A549 (cell line): ENCODE measurements at regions not wholly inside any gene's neighbourhood (a gene's known extent, or its start where the extent isn't known, plus 50 kb on each side); places are given as distances from the start of the nearest gene placed in this dataset.

ENCODE experiments used
- CEBPB ChIP-seq, 2 experiments: fragments of >200 bp in 1 of 2; sonication (Bioruptor Twin) in 1 of 2; formaldehyde crosslinking in 1 of 2; IDR thresholded peaks; 2 replicates each; pipeline ENCODE4 v1.6.1; 2012 to 2016
- CHD2 ChIP-seq: fragments of 150-350 bp; IDR thresholded peaks from 2 replicates; pipeline ENCODE4 v1.6.1; 2014; ENCODE audit warnings: low read length; ENCODE audit not compliant: partially characterized antibody
- CTCF ChIP-seq: fragments of >200 bp; sonication (Bioruptor Twin); formaldehyde crosslinking; IDR thresholded peaks from 3 replicates; pipeline ENCODE4 v1.5.1; 2016
- EP300 ChIP-seq, 2 experiments: fragments of >200 bp; sonication (Bioruptor Twin); formaldehyde crosslinking; IDR thresholded peaks; 2 replicates in 1 of 2; 3 replicates in 1 of 2; pipeline ENCODE4 v1.6.1; 2016 to 2017
- HMGXB4 ChIP-seq: fragments of 250-450 bp; sonication (Bioruptor Pico); IDR thresholded peaks from 2 replicates; pipeline ENCODE4 v1.5.0; 2021; ENCODE audit warnings: mild to moderate bottlenecking, moderate library complexity, borderline replicate concordance
- JUNB ChIP-seq: fragments of >200 bp; sonication (Bioruptor Twin); formaldehyde crosslinking; IDR thresholded peaks from 2 replicates; pipeline ENCODE4 v1.6.1; 2016
- POLR2A ChIP-seq: IDR thresholded peaks from 2 replicates; pipeline ENCODE4 v1.6.1; 2012; ENCODE audit warnings: mild to moderate bottlenecking, low read length
- POLR2AphosphoS2 ChIP-seq: conservative IDR thresholded peaks from 2 replicates; pipeline ENCODE4 v1.6.1; 2012; ENCODE audit warnings: low read length, improper control_type of control experiment, inconsistent platforms
- TFCP2L1 ChIP-seq: fragments of 250-450 bp; sonication (Bioruptor Pico); IDR thresholded peaks from 2 replicates; pipeline ENCODE4 v1.5.0; 2021; ENCODE audit warnings: mild to moderate bottlenecking

GRCh38 chr10:3672220-3672619 is 112.8 kb downstream of the KLF6 start:
- no peak for TF ChIP-seq EP300 (IDR thresholded peaks at IDR 0.05)
- no peak for TF ChIP-seq CHD2
- no peak for TF ChIP-seq POLR2A
- TF ChIP-seq HMGXB4, result no peak
- TF ChIP-seq CEBPB (IDR thresholded peaks at IDR 0.05), result no peak
- TF ChIP-seq CTCF, result no peak
- no peak for TF ChIP-seq TFCP2L1 (CRISPR knock-in tag)
- no peak for TF ChIP-seq JUNB
- TF ChIP-seq POLR2AphosphoS2, result no peak
